GM18870 (cell line): ENCODE measurements at regions not wholly inside any gene's neighbourhood (a gene's known extent, or its start where the extent isn't known, plus 50 kb on each side); places are given as distances from the start of the nearest gene placed in this dataset.
"Not testable (repeated sequence)": the region's sequence is repeated elsewhere in the genome, so short reads cannot be mapped to it uniquely, and the experiment has no call there.

ENCODE experiments used
- ATAC-seq: cut with Tn5 transposase; IDR thresholded peaks from one replicate; pipeline ENCODE4 v1.9.1; 2021; ENCODE audit warnings: moderate library complexity; ENCODE audit not compliant: unreplicated experiment

DNA sequence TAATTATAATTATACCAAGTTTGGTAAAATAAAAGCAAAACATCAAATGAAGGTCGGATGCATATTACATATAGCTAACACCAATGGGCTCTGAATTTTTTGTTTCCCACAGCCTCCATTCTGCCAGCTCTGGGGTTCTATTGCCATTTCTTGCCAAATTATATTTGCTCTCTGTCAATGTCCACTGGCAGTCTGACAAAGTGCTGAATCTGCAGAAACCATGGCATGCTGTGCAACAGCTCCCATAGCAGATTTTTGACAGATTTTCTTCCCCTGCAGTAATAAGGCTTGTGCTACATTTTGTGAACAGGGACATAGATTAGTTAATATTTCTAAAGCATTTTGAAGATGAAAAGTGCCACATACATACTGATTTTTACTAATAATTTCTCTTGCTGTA lies 1102.1 kb downstream of the DIAPH3 start:
- no peak for ATAC-seq

DNA sequence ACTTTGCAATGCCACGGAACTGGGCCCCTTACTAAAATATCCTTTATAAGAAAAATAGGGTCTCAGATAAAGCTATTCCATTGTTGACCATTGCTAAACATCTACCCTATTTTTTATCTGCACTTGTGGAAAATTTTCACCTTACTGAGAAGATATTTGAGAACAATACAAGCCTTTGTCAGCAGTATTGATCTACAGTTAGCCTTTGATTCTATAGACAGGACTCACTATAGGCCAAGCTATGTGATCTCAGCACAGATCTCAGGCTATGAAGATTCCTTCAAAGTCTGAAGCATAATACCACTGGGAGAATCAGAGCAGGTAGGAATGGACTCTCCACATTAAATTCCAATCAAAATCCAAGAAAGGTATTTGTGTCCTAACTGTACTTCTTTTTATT lies 1099.7 kb downstream of the DIAPH3 start:
- no peak for ATAC-seq

DNA sequence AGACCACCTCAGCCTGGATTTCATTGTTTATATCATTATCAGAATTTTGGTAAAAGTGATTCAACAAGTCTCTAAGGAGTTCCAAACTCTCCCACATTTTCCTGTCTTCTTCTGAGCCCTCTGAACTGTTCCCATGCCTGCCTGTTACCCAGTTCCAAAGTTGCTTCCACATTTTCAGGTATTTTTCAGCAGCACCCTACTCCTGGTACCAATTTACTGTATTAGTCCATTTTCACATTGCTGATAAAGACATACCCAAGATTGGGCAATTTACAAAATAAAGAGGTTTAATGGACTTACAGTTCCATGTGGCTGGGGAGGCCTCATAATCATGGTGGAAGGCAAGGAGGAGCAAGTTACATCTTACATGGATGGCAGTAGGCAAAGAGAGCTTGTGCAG lies 1087.3 kb downstream of the DIAPH3 start:
- ATAC-seq, result not testable (repeated sequence)

DNA sequence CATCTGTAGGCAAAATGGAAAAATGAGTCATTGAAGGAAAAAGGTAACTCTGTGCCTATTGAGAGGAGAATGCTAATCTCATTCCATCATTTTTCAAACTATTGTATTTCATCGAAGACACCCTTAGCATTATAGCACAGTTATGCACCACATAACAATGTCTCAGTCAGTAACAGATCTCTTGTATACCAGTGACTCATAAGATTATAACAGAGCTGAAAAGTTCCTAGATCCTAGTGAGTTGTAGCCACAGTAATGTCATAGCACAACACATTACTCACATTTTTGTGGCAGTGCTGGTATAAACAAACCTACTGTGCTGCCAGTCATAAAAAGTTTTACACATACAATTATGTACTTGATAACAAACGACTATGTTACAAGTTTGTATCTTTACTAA lies 1077.6 kb downstream of the DIAPH3 start:
- no peak for ATAC-seq

DNA sequence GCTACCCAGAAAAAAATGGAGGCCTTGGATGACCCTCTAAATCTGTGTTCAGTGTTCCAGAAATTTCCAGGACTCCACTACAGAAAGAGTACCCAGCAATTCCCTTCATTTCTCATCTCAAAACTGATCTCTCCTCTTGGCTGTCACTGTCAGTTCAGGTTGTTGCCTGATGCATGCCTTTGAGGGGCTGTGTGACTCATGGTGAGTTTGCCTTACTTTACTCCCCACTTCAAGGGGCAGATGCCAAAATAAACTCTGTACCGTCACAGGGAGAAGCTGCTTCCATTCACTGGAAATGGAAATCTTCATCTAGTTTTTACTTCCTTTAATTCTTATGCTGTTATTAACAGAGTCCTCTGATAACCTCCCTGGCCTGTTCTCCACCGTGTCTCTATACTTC lies 1075.0 kb downstream of the DIAPH3 start:
- no peak for ATAC-seq

DNA sequence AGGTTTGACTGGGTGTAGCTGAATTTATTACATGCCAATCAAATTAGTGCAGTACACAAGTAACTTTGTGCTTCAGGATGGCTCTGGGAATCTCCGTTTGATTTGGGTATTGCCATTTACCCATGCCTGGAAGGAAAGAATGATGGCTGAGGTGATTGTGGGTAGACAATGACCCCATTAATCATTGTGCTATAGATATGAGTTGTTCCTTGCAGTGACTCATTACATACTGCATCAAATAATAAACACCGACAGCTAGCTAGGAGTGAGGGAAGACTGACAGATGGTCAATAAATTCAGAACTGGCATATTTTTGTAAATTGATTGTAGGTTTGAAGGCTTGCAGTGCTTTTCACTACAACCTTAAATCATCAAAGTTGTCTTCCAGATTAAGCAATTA lies 1069.5 kb downstream of the DIAPH3 start:
- ATAC-seq, result no peak

DNA sequence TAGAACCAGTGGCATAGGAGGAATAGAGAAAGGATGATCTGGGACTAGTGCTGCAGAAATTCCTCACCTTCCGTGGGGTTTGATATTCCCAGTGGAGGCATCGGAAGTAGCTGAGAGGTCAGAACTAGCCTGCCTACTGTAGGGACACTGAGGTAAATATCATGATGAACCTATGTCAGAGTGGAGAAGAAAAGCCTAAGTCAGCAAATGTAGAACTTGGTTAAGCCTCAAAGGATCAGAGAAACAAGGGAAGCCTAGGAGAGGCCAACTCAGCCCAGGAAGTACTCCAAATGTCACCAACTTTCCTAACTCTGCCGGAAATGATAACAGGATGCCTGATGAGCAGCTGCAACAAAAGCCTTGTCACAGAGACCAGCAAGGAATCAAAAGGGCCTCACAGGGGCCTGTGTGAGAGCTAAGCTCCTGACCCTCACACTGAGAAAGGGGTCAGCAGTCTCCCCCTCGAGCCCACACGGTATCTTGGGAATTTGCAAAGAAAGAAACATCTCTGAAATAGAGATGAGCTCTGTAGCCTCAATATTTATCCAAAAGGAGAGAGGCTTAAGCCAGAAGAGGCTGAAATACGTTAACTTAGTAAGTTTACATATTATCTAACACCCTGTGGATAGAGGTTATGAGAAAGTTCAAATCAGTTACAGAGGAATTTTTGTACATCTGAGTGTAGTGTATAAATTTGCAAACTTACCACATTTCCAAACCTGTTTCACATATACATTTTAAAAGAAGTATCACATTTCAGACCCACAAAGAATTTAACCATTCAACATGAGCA lies 1064.3 kb downstream of the DIAPH3 start:
- ATAC-seq, result no peak

DNA sequence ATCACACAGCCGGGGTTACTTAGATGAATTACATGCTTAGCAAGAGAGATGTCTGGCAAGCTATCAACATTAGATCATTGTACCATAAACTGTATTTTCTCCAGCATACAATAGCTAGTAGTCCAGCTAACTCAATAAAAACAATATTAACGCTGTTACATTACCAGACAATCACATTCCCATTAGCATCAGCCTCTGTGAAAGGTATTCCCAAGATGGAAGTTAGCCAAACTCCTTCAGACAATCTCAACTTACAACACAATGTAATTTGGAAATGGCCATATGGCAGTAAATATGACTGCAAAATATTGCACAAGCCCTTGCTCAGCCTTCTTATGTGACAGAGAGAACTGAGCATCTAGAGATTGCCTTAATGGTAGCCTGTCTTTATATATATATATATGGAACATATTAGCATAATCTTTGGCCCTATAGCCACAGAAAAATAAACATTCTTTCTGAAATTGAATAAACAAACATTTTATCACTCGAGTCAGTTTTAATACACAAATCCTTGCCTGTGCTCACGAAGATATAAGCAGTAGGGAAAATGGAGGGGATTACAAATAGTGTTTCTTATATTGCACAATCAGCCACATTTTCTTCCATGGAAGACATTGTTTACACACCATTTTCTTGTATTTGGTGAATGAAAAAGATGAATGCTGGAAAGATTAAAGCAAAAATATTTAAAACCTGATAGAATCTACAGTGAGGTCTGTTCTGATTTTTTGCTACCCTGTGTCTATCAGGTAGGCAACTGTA lies 1060.5 kb downstream of the DIAPH3 start:
- ATAC-seq, result no peak

DNA sequence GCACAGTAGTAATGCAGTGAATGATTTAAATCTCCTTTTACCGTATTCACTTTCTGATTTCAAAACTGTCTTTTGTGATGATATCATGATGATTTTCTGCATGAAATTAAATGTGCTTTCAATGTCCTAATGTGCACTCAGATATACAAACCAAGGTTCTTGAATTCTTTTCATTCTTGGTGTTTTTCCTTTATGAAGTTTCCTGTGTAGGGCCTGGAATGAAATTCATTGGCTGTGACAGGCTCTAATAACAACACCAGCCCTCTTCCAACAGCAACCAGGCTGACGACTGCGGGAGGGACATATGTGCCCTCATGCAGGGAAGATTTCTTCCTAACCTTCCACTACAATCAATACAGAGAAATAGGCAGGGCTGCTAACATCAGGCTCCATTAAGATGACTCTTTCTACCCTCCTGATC lies 1052.0 kb downstream of the DIAPH3 start:
- ATAC-seq, result no peak

DNA sequence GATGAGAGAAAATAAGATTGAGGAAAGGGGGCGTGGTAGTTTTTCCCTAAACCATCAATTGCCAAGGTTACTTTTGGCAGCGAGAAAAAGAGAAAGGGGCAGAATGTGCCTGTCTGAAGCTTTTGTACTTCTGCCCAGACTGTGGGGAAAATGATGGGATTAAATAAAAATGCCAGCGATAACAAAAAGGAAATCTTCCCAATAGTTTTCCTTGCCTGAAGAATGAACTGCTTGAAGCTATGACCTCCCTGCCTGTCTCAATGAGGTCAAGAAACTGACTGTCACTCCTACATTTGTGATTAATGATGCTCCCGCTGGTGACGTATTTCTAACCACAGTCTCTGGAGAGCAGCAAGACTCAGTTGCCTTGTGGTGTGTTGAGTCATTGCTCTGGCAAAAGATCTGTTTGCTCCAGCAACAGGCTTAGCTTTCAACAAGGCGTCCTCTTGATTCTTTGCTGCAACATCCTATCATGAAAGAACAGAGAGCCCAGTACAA lies 1051.5 kb downstream of the DIAPH3 start:
- no peak for ATAC-seq

DNA sequence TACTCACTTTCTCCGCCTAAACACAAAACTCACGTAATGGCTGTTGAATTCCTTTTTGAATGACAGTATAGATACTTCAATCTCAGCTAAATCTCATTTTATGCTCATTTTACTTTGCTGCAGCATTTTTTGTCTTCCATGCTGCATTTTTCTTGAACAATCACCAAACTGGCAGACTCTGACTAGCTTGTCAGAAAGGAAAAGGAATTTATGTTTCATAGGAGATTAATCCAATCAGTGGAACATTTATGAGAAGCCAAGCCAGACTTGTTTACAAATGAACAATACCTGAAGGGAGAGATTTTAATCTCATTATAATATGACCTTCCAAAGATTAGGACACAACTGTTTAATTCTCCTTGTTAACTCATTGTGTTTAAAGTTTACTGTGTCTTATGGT lies 1044.3 kb downstream of the DIAPH3 start:
- no peak for ATAC-seq

DNA sequence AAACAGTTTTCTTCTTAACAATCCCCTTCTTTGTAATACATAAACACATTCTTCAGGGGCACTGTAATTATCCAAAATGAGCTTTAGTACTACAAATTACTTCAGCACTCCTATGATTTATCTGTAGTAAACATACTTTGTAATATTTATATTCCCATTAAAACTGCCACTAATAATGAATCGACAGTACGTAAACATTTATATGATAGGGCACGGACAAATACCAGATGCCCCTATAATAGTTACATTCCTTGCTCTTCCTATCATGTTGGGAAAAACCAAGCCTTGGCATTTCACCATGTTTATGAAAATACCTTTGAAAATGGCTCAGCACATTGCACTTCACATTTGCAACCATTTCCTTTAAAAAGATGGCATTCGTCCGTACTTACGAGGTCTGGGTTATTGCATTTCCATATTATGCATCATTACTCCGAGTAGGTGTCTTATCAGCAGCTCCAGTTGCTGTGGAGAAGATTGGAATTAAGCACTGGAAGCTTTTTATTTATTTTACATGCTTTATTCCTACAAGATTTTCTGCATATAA lies 1043.4 kb downstream of the DIAPH3 start:
- no peak for ATAC-seq

DNA sequence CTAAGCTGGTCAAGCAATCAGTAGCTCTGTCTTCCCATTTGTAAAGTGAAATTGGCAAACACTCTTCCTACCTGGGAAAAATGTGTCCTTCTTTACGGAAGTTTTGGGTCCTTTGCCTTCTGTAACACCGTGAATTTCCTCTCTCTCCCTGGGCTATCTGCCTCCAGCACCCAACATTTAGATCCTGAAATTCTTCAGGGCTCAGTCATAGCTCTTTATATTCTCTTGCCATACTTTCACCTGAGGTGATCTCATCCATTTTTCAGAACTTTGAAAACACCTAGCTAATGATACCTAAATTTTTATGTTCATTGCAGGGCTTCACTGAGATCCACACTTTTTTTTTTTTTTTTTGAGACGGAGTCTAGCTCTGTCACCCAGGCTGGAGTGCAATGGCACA lies 1042.2 kb downstream of the DIAPH3 start:
- no peak for ATAC-seq

DNA sequence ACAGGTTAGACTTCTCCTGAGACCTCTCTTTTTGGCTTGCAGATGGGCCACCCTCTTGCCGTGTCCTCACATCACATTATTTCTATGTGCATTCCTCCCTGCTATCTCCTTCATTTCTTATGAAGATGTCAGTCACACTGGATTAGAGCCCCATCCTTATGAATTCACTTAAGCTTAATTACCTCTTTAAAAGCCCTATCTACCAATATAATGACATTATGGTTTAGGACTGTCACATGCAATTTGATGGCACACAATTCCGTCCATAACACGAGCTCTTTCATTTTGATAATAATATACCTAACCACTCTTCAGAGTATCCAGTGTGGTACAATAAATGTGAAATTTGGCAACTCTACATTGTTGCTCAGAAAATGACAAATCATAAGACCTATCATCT lies 1037.3 kb downstream of the DIAPH3 start:
- ATAC-seq, result no peak

DNA sequence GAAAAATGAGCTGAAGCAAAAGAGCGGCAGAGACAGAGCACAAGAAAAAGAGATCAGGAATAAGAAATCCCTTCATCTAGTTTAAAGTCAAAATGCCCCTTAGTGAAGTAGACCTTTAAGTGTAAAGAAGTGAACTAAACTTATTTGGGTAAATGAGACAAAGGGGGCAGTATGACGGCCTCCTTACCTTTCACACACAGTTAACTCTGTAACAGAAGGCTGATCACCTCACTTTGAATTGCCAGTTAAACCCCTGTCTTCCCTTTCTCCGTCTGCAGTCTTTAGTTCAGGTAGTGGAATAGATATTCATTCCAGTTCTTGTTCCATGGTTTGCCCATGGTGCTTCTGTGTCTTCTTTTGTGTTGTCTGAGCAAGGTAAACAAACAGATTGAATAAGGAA lies 1029.8 kb downstream of the DIAPH3 start:
- no peak for ATAC-seq

DNA sequence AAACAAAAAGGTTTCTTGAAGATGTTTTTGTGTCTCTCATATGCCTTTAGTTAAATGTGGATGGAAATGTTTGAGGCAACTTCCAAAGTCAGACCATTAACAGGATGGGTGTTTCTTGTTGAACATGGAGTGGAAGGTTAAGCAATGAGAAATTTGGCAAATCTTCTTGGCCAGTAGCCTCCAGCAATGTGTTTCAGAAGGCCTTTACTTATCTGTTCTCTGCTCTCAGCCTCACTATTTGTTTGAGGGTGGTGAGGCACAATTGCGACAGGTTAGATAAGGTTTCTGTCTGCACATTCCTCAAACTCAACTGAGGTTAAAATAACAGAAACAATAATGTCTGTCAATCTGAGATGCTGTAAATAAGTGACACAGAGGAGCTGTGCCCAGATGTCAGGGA lies 1019.0 kb downstream of the DIAPH3 start:
- no peak for ATAC-seq

DNA sequence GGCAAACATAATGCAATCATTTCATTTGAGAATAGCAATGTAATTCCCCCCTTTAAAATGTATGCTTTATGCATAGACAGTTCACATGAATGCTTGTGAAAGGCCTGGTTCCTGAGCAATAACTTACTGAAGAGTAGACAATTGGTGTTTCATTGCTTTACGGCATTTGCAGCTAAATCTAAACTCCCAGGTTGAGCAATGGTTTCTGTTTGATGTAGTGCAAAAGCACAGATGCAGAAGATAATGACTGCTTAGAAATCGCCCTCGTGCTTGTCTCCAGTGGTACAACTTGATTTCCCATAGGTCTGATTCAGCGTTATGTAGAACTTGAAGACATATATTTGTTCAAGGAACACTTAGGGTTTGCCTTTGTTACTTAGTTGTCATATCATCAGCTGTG lies 1018.3 kb downstream of the DIAPH3 start:
- ATAC-seq, result no peak

DNA sequence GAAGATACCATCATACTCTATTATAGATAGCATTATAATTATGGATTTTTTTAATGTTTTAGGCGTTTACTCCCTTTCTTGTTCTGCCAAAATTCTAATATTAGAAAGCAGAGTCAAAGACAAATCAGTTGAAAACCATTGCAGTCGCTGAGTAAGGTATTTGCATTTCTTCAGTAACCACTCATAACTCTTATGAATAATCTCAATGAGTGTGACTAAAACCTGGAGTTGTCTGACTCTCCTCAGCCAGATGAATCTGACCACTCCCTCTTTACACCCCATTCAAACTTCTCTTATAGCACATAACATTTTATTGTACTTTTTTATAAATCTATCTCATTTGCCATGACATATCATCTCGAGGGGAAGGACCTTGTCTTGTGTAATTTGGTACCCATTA lies 1006.5 kb downstream of the DIAPH3 start:
- ATAC-seq, result no peak

DNA sequence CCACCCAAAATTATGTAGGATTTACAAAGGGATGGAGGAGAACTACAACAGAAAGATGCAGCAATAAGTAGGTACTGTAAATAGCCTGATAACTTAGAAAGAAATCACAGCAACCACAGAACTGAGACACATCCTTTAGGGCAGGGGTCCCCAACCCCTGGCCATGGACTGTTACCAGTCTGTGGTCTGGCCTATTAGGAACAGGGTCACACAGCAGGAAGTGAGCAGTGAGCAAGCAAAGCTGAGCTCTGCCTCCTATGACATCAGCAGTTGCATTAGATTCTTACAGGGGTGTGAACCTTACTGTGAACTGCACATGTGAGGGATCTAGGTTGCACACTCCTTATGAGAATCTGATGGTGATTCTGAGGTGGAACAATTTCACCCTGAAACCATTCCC lies 997.6 kb downstream of the DIAPH3 start:
- no peak for ATAC-seq

DNA sequence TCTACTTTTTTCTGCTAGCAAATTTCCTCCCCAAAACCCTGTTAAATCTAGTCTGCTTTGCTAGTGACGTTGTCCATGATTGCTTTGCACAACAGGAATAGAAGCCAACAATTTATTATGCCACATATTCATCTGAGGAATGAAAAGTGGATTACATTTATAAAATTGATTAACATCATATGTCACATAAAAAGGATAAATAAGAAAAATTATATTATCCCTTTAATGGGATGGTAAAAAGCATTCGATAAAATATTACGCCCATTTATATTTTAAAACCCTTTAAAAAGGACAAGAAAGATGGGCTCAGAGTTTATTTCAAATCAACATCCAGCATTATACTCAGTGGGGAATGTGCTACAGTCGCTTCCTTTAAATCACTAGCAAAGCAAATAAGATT lies 991.7 kb downstream of the DIAPH3 start:
- ATAC-seq, result no peak

DNA sequence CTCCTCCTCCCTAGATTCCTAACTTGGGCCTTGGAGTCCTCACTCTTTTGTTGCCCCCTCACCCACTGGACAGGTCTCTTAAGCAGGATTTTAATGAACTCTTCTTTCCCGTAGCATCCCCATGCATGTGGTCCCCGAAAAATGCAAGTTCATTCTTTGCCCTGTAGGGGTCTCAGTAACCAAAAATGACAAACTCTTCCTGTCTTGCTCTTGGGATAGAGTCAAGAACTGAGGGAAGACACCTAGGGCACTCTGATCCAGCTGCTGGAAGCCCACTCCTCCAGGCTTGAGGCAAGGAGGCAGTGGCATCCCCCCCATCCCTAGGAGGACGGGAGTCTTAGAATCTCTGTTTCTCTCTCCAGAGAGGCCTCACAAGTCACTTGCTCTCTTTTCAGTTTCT lies 987.0 kb downstream of the DIAPH3 start:
- no peak for ATAC-seq

DNA sequence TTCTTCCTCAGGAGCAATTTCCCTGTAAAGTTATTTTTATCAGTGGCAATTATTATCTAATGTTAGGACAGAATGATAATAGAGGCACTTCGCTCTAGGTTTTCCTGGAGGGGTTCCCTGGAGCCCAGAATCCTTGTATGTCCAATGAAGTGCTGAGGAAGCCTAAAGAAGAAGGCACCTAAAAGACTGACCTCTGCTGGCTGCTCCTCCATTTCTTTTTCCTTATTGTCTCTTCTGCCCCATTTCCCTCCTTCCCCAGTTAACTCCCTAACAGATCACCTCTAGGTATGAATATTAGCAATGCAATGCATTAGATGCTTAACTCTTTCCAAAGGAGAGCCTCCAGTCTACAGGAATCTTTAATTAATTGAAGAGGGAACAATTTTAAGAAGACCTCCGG lies 985.4 kb downstream of the DIAPH3 start:
- ATAC-seq, result no peak
